AG04450 (cell line): ENCODE measurements at regions not wholly inside any gene's neighbourhood (a gene's known extent, or its start where the extent isn't known, plus 50 kb on each side); places are given as distances from the start of the nearest gene placed in this dataset.

Experiments
- CTCF ChIA-PET: fragments of 300-600, 350-600 bp; formaldehyde crosslinking; extraction: SDS; loops from one replicate; lab custom pipeline; 2022; ENCODE audit warnings: antibody characterized with exemption, inconsistent platforms; lab: Charles Lee
- POLR2A ChIA-PET: fragments of 350-600 bp; formaldehyde crosslinking; extraction: SDS; loops from one replicate; lab custom pipeline; 2021; ENCODE audit warnings: antibody characterized with exemption, inconsistent platforms; lab: Yijun Ruan, JAX
- DNase-seq: peaks from one replicate; pipeline ENCODE4 v3.0.0-alpha.2; 2011; ENCODE audit warnings: low read depth, low spot score
- H3K27ac ChIP-seq: one replicate; pipeline ENCODE4 v1.5.1; 2012; ENCODE audit warnings: low read depth, low read length, control low read depth
- H3K27me3 ChIP-seq: one replicate; pipeline ENCODE4 v1.6.0; 2012; ENCODE audit warnings: low read length; ENCODE audit not compliant: control insufficient read depth, insufficient read depth
- H3K4me3 ChIP-seq: 2 replicates; pipeline ENCODE4 v1.5.1; 2011; ENCODE audit warnings: mild to moderate bottlenecking, low read depth, low read length, control low read depth
- H3K9me3 ChIP-seq: 2 replicates; pipeline ENCODE4 v1.5.1; 2012; ENCODE audit warnings: low read length; ENCODE audit not compliant: control insufficient read depth, insufficient read depth
- CTCF ChIP-seq: IDR thresholded peaks from 2 replicates; pipeline ENCODE4 v1.5.1; 2011; ENCODE audit warnings: low read depth, low read length, control low read depth, inconsistent platforms

DNA sequence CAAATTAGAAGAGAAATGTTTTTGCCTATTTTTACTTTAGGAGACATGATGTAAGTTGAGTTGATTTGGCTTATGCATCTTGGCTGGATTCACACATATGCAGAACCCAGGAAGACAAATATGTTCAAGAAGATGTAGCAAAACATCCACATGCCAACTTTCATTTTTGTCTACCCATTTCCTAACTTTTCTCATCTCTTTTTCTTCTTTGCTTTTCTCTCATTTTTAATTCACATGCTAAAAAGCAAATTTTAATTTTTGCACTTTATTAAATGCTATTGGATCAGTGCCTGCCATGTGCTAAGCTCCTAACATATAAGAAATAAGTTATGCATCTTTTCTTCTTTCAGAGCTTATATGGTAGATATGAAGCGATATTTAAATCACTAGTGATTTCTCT lies 143.7 kb upstream of the GRM3 start:
- Histone ChIP-seq H3K9me3 (peaks cover 7% of the 10 kb centered on the region), H3K27ac (no peak overlapping the region), H3K27me3 (no peaks in the 10 kb centered on the region), H3K4me3 (no peak overlapping the region)
- CTCF ChIA-PET, result no interaction called here
- DNase-seq, result no peak
- POLR2A ChIA-PET, result no interaction called here
- TF ChIP-seq CTCF, result no peak

DNA sequence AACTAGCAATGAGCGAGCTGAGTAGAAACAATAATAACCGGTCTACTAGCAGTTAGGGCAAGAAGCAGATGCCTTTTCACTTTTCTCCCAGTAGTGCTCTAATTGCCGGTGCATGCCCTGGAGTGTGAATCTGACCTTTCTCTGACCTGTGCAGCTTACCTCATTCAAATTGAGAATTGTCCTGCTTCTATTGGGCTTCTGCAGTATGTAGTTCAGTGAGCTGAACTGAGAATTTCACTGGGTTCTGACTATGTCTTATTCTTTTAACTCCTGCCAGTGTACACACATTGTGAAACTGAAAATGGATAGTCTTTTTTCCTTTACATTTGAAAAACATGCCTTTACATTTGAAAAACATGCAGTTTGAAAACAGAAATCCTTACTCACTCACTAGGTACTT lies 157.9 kb upstream of the GRM3 start:
- no peak for DNase-seq
- TF ChIP-seq CTCF, result no peak
- ChIA-PET POLR2A (no interaction called here), CTCF (no interaction called here)
- H3K9me3 ChIP-seq, result no peaks in the 10 kb centered on the region
- no peaks in the 10 kb centered on the region for H3K27me3 ChIP-seq
- no peak overlapping the region for H3K27ac ChIP-seq
- no peak overlapping the region for H3K4me3 ChIP-seq

- ChIA-PET POLR2A (no interaction called here), CTCF (no interaction called here)
- Histone ChIP-seq H3K4me3 (no peak overlapping the region), H3K27ac (no peak overlapping the region), H3K9me3 (no peaks in the 10 kb centered on the region), H3K27me3 (no peaks in the 10 kb centered on the region)
- no peak for DNase-seq
- TF ChIP-seq CTCF, result no peak
Measured at GRCh38 chr7:86479144-86479543, 164.6 kb upstream of the GRM3 start.

GRCh38 chr7:86477343-86477935 lies 166.3 kb upstream of the GRM3 start:
- H3K27me3 ChIP-seq, result no peaks in the 10 kb centered on the region
- no peak overlapping the region for H3K4me3 ChIP-seq
- no peak for DNase-seq
- ChIA-PET CTCF (no interaction called here), POLR2A (no interaction called here)
- no peak for TF ChIP-seq CTCF
- H3K27ac ChIP-seq, result no peak overlapping the region
- no peaks in the 10 kb centered on the region for H3K9me3 ChIP-seq

GRCh38 chr7:86470763-86471162 lies 172.9 kb upstream of the GRM3 start:
- H3K9me3 ChIP-seq, result no peaks in the 10 kb centered on the region
- ChIA-PET CTCF (interaction anchor here (1.3 kb wide), 1 partner anchor 579 kb away, joined by 5 read pairs; no protein-coding TSS in a partner anchor), POLR2A (no interaction called here)
- H3K27me3 ChIP-seq, result no peaks in the 10 kb centered on the region
- no peak for TF ChIP-seq CTCF
- H3K27ac ChIP-seq, result no peak overlapping the region
- no peak for DNase-seq
- no peak overlapping the region for H3K4me3 ChIP-seq
